SU-DHL-6 (cell line): ENCODE measurements at regions not wholly inside any gene's neighbourhood (a gene's known extent, or its start where the extent isn't known, plus 50 kb on each side); places are given as distances from the start of the nearest gene placed in this dataset.

Experiments used
- H2AFZ ChIP-seq: fragments of 200-600 bp; sonication (generic); 2 replicates; pipeline ENCODE4 v1.6.1; 2014; ENCODE audit warnings: low read depth, mild to moderate bottlenecking, moderate library complexity, mixed read lengths, antibody characterized with exemption, low read length; ENCODE audit not compliant: severe bottlenecking
- H3F3A ChIP-seq: fragments of 200-600 bp; shearing (Covaris generic); 2 replicates; pipeline ENCODE4 v1.6.0; 2016; ENCODE audit warnings: antibody characterized with exemption, mild to moderate bottlenecking; ENCODE audit not compliant: insufficient read depth
- H3K27ac ChIP-seq: fragments of 200-600 bp; sonication (generic); 2 replicates; pipeline ENCODE4 v1.5.1; 2016; ENCODE audit warnings: low read depth, mild to moderate bottlenecking, low read length, moderate library complexity, mixed read lengths
- H3K27me3 ChIP-seq: fragments of 200-600 bp; sonication (generic), shearing (Covaris generic); 2 replicates; pipeline ENCODE4 v1.6.0; 2014; ENCODE audit warnings: mild to moderate bottlenecking, low read length
- H3K36me3 ChIP-seq: fragments of 200-600 bp; sonication (generic); 2 replicates; pipeline ENCODE4 v1.6.1; 2014; ENCODE audit warnings: mild to moderate bottlenecking, low read length, mixed read lengths
- H3K4me2 ChIP-seq: fragments of 300-600, 200-600 bp; shearing (Covaris generic), sonication (generic); 2 replicates; pipeline ENCODE4 v1.6.0; 2014; ENCODE audit warnings: low read length, low read depth, mild to moderate bottlenecking; ENCODE audit not compliant: poor library complexity, severe bottlenecking
- H3K4me3 ChIP-seq: fragments of 200-600 bp; sonication (generic); 2 replicates; pipeline ENCODE4 v1.5.1; 2014; ENCODE audit warnings: antibody characterized with exemption, low read length, mild to moderate bottlenecking, mixed read lengths; ENCODE audit not compliant: insufficient read depth, poor library complexity, severe bottlenecking
- H3K79me2 ChIP-seq: fragments of 200-600 bp; sonication (generic); 2 replicates; pipeline ENCODE4 v1.6.1; 2014; ENCODE audit warnings: mild to moderate bottlenecking, low read length, moderate library complexity; ENCODE audit not compliant: insufficient read depth
- H3K9ac ChIP-seq: fragments of 200-600 bp; sonication (generic); 2 replicates; pipeline ENCODE4 v1.7.0; 2014; ENCODE audit warnings: mild to moderate bottlenecking, low read length
- H3K9me2 ChIP-seq: fragments of 200-600 bp; sonication (generic); replicated peaks from 2 replicates; pipeline ENCODE4 v1.6.1; 2014; ENCODE audit warnings: low read length; ENCODE audit not compliant: insufficient read depth
- H3K9me3 ChIP-seq: fragments of 200-600 bp; sonication (generic); 2 replicates; pipeline ENCODE4 v1.6.1; 2014; ENCODE audit warnings: low read length, mixed read lengths; ENCODE audit not compliant: insufficient read depth
- H4K20me1 ChIP-seq: fragments of 200-600 bp; sonication (generic); 2 replicates; pipeline ENCODE4 v1.6.1; 2014; ENCODE audit warnings: low read depth, mild to moderate bottlenecking, antibody characterized with exemption, low read length, moderate library complexity, mixed read lengths
- EZH2phosphoT487 ChIP-seq: fragments of 200-600 bp; sonication (generic), shearing (Covaris generic); conservative IDR thresholded peaks from 2 replicates; pipeline ENCODE4 v1.6.1; 2018; ENCODE audit warnings: mild to moderate bottlenecking, antibody characterized with exemption, low read length, moderate library complexity, mixed read lengths
- TF ChIP-seq, protein P1 (sequence below): fragments of 200-600 bp; sonication (generic); IDR thresholded peaks from one replicate; pipeline ENCODE4 v1.5.1; 2017; ENCODE audit warnings: antibody characterized with exemption, mild to moderate bottlenecking, low read length, moderate library complexity; ENCODE audit not compliant: insufficient read depth, poor library complexity, severe bottlenecking

DNA sequence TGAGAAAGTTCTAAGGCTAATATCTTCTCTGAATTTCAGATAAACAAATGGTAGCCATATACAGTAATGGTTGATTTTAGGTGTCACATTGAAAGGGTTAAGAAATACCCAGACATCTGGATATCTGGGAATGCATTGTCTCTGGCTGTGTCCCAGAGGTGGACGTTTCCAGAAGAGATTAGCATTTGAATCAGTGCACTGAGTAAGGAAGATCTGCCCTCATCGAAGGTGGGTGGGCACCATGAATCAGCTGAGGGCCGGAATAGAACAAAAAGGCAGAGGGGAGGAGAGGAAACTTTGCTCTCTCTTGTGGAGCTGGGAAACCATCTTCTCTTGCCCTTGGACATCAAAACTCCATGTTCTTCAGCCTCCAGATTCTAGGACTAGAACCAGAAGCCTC is 554.4 kb downstream of the IRX1 start:
- Histone ChIP-seq H3K27ac (no peak overlapping the region), H3F3A (no peaks in the 10 kb centered on the region), H2AFZ (no peak overlapping the region), H3K9me3 (no peaks in the 10 kb centered on the region), H3K36me3 (no peaks in the 10 kb centered on the region), H3K27me3 (no peaks in the 10 kb centered on the region), H4K20me1 (no peaks in the 10 kb centered on the region), H3K4me2 (no peak overlapping the region), H3K9me2 (no peaks in the 10 kb centered on the region), H3K4me3 (no peak overlapping the region), H3K79me2 (no peaks in the 10 kb centered on the region), H3K9ac (no peak overlapping the region)
- TF ChIP-seq, protein P1, sequence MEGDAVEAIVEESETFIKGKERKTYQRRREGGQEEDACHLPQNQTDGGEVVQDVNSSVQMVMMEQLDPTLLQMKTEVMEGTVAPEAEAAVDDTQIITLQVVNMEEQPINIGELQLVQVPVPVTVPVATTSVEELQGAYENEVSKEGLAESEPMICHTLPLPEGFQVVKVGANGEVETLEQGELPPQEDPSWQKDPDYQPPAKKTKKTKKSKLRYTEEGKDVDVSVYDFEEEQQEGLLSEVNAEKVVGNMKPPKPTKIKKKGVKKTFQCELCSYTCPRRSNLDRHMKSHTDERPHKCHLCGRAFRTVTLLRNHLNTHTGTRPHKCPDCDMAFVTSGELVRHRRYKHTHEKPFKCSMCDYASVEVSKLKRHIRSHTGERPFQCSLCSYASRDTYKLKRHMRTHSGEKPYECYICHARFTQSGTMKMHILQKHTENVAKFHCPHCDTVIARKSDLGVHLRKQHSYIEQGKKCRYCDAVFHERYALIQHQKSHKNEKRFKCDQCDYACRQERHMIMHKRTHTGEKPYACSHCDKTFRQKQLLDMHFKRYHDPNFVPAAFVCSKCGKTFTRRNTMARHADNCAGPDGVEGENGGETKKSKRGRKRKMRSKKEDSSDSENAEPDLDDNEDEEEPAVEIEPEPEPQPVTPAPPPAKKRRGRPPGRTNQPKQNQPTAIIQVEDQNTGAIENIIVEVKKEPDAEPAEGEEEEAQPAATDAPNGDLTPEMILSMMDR = no peak
- no peak for TF ChIP-seq EZH2phosphoT487

DNA sequence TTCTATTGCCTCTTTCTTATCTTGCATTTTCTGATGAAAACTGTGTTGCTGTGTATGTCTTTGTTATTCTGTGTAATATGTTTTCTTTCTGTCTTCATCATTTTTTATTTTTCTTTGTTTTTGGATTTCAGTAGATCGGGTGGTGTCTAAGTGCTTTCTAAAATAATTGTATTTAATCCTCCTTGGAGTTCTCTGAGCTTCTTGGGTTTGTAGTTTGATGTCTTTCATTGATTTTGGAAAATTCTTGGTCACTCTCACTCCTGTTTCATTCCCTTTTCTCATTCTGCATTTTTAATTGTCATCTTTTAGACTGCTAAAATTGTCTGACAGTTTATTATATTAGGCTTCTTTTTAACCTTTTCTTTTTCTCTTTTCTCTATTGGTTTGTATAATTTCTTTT is 560.5 kb downstream of the IRX1 start:
- no peak overlapping the region for H3K4me3 ChIP-seq
- H3K36me3 ChIP-seq = no peaks in the 10 kb centered on the region
- H3K27me3 ChIP-seq = no peaks in the 10 kb centered on the region
- H3K79me2 ChIP-seq = no peaks in the 10 kb centered on the region
- H4K20me1 ChIP-seq = no peaks in the 10 kb centered on the region
- no peak overlapping the region for H3K4me2 ChIP-seq
- 0 out of 2 replicates have a peak, but pooled peaks cover 3% of the 10 kb centered on the region for H3K9me3 ChIP-seq
- H2AFZ ChIP-seq = no peak overlapping the region
- TF ChIP-seq, protein P1 = no peak
- TF ChIP-seq EZH2phosphoT487 = no peak
- no peaks in the 10 kb centered on the region for H3K9me2 ChIP-seq
- H3K9ac ChIP-seq = no peak overlapping the region
- H3F3A ChIP-seq = no peaks in the 10 kb centered on the region
- H3K27ac ChIP-seq = no peak overlapping the region

DNA sequence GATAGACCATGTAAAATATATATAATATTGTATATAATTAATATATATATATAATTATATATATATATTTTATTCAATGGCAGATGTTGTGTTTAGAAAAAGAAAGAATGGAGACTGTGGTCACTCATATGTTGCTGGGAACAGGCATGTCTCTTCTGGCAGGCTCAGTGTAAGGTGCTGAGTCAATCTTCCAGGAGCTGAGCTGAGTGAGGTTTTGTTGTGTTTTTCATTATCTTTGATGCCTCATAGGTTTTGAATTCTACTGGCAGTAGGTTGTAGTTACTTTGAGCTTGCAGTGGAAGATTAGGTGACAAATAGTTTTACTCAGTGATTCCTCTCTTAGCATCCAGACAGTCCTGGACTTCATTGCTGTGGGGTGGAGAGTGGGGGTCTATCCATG is 561.3 kb downstream of the IRX1 start:
- H3K9me3 ChIP-seq = 0 out of 2 replicates have a peak, but pooled peaks cover 3% of the 10 kb centered on the region
- no peak for TF ChIP-seq EZH2phosphoT487
- TF ChIP-seq, protein P1 = no peak
- no peaks in the 10 kb centered on the region for H3K36me3 ChIP-seq
- H3F3A ChIP-seq = no peaks in the 10 kb centered on the region
- H3K9ac ChIP-seq = no peak overlapping the region
- H3K27ac ChIP-seq = no peak overlapping the region
- H2AFZ ChIP-seq = no peak overlapping the region
- H3K4me3 ChIP-seq = no peak overlapping the region
- no peaks in the 10 kb centered on the region for H3K9me2 ChIP-seq
- H3K79me2 ChIP-seq = no peaks in the 10 kb centered on the region
- H3K4me2 ChIP-seq = no peak overlapping the region
- H4K20me1 ChIP-seq = no peaks in the 10 kb centered on the region
- H3K27me3 ChIP-seq = no peaks in the 10 kb centered on the region
